MM.1S (cell line): ENCODE measurements at regions not wholly inside any gene's neighbourhood (a gene's known extent, or its start where the extent isn't known, plus 50 kb on each side); places are given as distances from the start of the nearest gene placed in this dataset.

Source experiments
- EZH2 ChIP-seq: fragments of 300-600 bp; sonication (generic); optimal IDR thresholded peaks from 2 replicates; pipeline ENCODE3; 2017; ENCODE audit warnings: low read depth, mild to moderate bottlenecking, antibody characterized with exemption, low read length, mixed read lengths
- TF ChIP-seq, protein P1 (sequence below): fragments of 300-600 bp; sonication (generic); IDR thresholded peaks from 2 replicates; pipeline ENCODE4 v1.5.1; 2016; ENCODE audit warnings: antibody characterized with exemption, low read length, mixed read lengths

- TF ChIP-seq, protein P1, sequence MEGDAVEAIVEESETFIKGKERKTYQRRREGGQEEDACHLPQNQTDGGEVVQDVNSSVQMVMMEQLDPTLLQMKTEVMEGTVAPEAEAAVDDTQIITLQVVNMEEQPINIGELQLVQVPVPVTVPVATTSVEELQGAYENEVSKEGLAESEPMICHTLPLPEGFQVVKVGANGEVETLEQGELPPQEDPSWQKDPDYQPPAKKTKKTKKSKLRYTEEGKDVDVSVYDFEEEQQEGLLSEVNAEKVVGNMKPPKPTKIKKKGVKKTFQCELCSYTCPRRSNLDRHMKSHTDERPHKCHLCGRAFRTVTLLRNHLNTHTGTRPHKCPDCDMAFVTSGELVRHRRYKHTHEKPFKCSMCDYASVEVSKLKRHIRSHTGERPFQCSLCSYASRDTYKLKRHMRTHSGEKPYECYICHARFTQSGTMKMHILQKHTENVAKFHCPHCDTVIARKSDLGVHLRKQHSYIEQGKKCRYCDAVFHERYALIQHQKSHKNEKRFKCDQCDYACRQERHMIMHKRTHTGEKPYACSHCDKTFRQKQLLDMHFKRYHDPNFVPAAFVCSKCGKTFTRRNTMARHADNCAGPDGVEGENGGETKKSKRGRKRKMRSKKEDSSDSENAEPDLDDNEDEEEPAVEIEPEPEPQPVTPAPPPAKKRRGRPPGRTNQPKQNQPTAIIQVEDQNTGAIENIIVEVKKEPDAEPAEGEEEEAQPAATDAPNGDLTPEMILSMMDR: no peak
- no peak for TF ChIP-seq EZH2
Observed at GRCh38 chr10:71077143-71077581, 135.2 kb upstream of the UNC5B start.
